ENCODE measurements at regions not wholly inside any gene's neighbourhood (a gene's known extent, or its start where the extent isn't known, plus 50 kb on each side); places are given as distances from the start of the nearest gene placed in this dataset.
"Not testable (repeated sequence)": the region's sequence is repeated elsewhere in the genome, so short reads cannot be mapped to it uniquely, and the experiment has no call there.

DNA sequence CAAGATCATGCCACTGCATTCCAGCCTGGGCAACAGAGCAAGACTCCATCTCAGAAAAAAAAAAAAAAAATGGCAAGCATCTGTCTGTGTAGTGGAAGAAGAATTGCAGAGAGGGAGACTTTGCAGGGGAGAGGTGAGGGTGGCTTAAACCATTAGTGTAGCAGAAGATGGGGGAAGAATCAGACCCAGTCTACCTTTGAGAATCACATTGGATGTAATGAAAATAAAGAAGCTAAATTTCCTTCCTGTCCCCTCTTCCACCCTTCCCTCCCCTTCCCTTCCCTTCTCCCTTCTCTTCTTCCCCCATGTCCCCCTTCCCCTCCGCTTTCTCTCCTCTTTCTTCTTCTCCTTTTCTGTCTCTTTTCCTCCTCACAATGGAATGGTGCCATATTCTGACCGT is 180.8 kb upstream of the SVIL start:
- Histone ChIP-seq H3K4me1 (ENCODE audit: control insufficient read depth, extremely low read depth, insufficient read depth, low read length) (peaks cover 13% of the 10 kb centered on the region), H3K9me3 (ENCODE audit: control insufficient read depth, insufficient read depth, low read depth, low read length) (no peaks in the 10 kb centered on the region), H3K4me3 (replicated peaks in 1 of 4; ENCODE audit: control extremely low read depth in 1 of 4, insufficient read depth in 1 of 4, low read depth in 3 of 4, low read length in 4 of 4) (no peak overlapping the region), H3K36me3 (ENCODE audit: control insufficient read depth, insufficient read depth, low read length) (no peaks in the 10 kb centered on the region), H3K27me3 (ENCODE audit: control insufficient read depth, insufficient read depth, low read length) (no peaks in the 10 kb centered on the region), H3K27ac (ENCODE audit: insufficient read depth, low read length) (no peak overlapping the region), H2AFZ (ENCODE audit: low read length) (no peak overlapping the region), H3K9ac (ENCODE audit: insufficient read depth, low read length) (no peak overlapping the region), H3K79me2 (ENCODE audit: control insufficient read depth, insufficient read depth, low read length) (no peaks in the 10 kb centered on the region), H3K4me2 (ENCODE audit: extremely low read depth, insufficient read depth, low read length) (no peak overlapping the region), H4K20me1 (ENCODE audit: control insufficient read depth, extremely low read depth, insufficient read depth, low read length) (no peaks in the 10 kb centered on the region)
- no peak for TF ChIP-seq EZH2 (IDR thresholded peaks at IDR 0.05; ENCODE audit: low read length, missing control alignments)
- no peak for TF ChIP-seq CTCF (conservative IDR thresholded peaks at IDR 0.05 in 1 of 2, IDR thresholded peaks at IDR 0.05 in 1 of 2; ENCODE audit: low read depth in 1 of 2, low read length in 2 of 2)
- no peak for DNase-seq (ENCODE audit: low read depth in 2 of 2)

DNA sequence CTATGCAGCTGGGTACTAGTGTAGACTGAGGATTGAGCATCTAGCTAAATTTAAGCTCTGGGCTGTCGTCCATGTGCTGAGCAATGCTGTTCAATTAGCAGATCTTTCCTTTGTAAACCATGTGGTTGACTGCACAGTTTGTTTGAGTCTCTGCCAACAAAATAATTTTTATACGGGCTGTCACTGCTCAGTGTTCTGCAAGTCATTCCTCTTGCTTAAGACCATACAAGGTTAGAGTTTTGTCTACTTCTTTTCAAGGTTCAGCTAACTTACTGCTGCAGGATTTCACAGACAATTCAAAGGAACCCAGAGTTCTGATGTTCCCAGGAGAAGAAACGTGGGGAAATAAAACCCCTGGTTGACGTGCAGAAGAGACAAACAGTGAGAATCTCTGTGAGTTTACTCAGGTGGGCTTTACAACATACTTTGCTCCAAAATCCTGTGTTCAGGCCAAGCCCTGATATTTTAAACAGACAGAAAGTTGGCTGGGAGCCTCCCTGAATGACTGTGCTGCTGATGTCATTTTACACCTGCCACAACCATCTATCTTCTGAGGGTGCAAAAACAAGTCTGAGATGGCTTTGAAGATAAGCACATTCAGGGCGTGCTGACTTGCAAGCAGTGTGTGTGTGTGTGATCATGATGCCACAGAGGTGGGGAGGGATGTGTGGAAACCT is 177.1 kb upstream of the SVIL start:
- H4K20me1 ChIP-seq (ENCODE audit: control insufficient read depth, extremely low read depth, insufficient read depth, low read length) = no peaks in the 10 kb centered on the region
- H3K4me1 ChIP-seq (ENCODE audit: control insufficient read depth, extremely low read depth, insufficient read depth, low read length) = peaks cover 15% of the 10 kb centered on the region
- H3K9ac ChIP-seq (ENCODE audit: insufficient read depth, low read length) = no peak overlapping the region
- peak overlapping the region; percentile 46 for H3K4me2 ChIP-seq (ENCODE audit: extremely low read depth, insufficient read depth, low read length)
- H3K27me3 ChIP-seq (ENCODE audit: control insufficient read depth, insufficient read depth, low read length) = no peaks in the 10 kb centered on the region
- H2AFZ ChIP-seq (ENCODE audit: low read length) = no peak overlapping the region
- TF ChIP-seq EZH2 (IDR thresholded peaks at IDR 0.05; ENCODE audit: low read length, missing control alignments) = no peak
- TF ChIP-seq CTCF (conservative IDR thresholded peaks at IDR 0.05 in 1 of 2, IDR thresholded peaks at IDR 0.05 in 1 of 2; ENCODE audit: low read depth in 1 of 2, low read length in 2 of 2) = no peak
- no peak overlapping the region for H3K4me3 ChIP-seq (replicated peaks in 1 of 4; ENCODE audit: control extremely low read depth in 1 of 4, insufficient read depth in 1 of 4, low read depth in 3 of 4, low read length in 4 of 4)
- no peaks in the 10 kb centered on the region for H3K79me2 ChIP-seq (ENCODE audit: control insufficient read depth, insufficient read depth, low read length)
- DNase-seq (ENCODE audit: low read depth in 2 of 2) = peak; percentile 99
- H3K36me3 ChIP-seq (ENCODE audit: control insufficient read depth, insufficient read depth, low read length) = no peaks in the 10 kb centered on the region
- no peaks in the 10 kb centered on the region for H3K9me3 ChIP-seq (ENCODE audit: control insufficient read depth, insufficient read depth, low read depth, low read length)
- peak overlapping the region; percentile 78 for H3K27ac ChIP-seq (ENCODE audit: insufficient read depth, low read length)

- Histone ChIP-seq H4K20me1 (ENCODE audit: control insufficient read depth, extremely low read depth, insufficient read depth, low read length) (no peaks in the 10 kb centered on the region), H3K9ac (ENCODE audit: insufficient read depth, low read length) (no peak overlapping the region), H3K4me1 (ENCODE audit: control insufficient read depth, extremely low read depth, insufficient read depth, low read length) (peaks cover 23% of the 10 kb centered on the region), H3K79me2 (ENCODE audit: control insufficient read depth, insufficient read depth, low read length) (no peaks in the 10 kb centered on the region), H2AFZ (ENCODE audit: low read length) (no peak overlapping the region), H3K4me2 (ENCODE audit: extremely low read depth, insufficient read depth, low read length) (no peak overlapping the region), H3K36me3 (ENCODE audit: control insufficient read depth, insufficient read depth, low read length) (no peaks in the 10 kb centered on the region), H3K4me3 (replicated peaks in 1 of 4; ENCODE audit: control extremely low read depth in 1 of 4, insufficient read depth in 1 of 4, low read depth in 3 of 4, low read length in 4 of 4) (no peak overlapping the region), H3K27ac (ENCODE audit: insufficient read depth, low read length) (peak overlapping the region; percentile 31), H3K27me3 (ENCODE audit: control insufficient read depth, insufficient read depth, low read length) (no peaks in the 10 kb centered on the region), H3K9me3 (ENCODE audit: control insufficient read depth, insufficient read depth, low read depth, low read length) (no peaks in the 10 kb centered on the region)
- no peak for TF ChIP-seq EZH2 (IDR thresholded peaks at IDR 0.05; ENCODE audit: low read length, missing control alignments)
- TF ChIP-seq CTCF (conservative IDR thresholded peaks at IDR 0.05 in 1 of 2, IDR thresholded peaks at IDR 0.05 in 1 of 2; ENCODE audit: low read depth in 1 of 2, low read length in 2 of 2) = no peak
- peak in 1 of 2 donors; percentile 63 for DNase-seq (ENCODE audit: low read depth in 2 of 2)
These were observed 176.0 kb upstream of the SVIL start for GRCh38 chr10:29810816-29811215.

DNA sequence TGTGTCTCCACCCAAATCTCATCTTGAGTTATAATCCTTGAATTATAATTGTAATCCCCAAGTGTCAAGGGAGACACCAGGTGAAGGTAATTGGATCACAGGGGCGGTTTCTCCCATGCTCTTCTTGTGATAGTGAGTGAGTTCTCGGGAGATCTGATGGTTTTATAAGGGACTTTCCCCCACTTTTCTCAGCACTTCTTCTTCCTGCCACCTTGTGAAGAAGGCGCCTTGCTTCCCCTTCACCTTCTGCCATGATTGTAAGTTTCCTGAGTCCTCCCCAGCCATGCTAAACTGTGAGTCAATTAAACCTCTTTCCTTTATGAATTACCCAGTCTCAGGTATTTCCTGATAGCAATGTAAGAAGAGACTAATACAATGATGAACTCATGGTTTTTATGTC is 175.5 kb upstream of the SVIL start:
- H2AFZ ChIP-seq (ENCODE audit: low read length); H3K27ac ChIP-seq (ENCODE audit: insufficient read depth, low read length); H3K9me3 ChIP-seq (ENCODE audit: control insufficient read depth, insufficient read depth, low read depth, low read length); H3K79me2 ChIP-seq (ENCODE audit: control insufficient read depth, insufficient read depth, low read length); H3K9ac ChIP-seq (ENCODE audit: insufficient read depth, low read length); H3K27me3 ChIP-seq (ENCODE audit: control insufficient read depth, insufficient read depth, low read length); H3K36me3 ChIP-seq (ENCODE audit: control insufficient read depth, insufficient read depth, low read length); H4K20me1 ChIP-seq (ENCODE audit: control insufficient read depth, extremely low read depth, insufficient read depth, low read length); DNase-seq (ENCODE audit: low read depth in 2 of 2); H3K4me3 ChIP-seq (replicated peaks in 1 of 4; ENCODE audit: control extremely low read depth in 1 of 4, insufficient read depth in 1 of 4, low read depth in 3 of 4, low read length in 4 of 4); H3K4me2 ChIP-seq (ENCODE audit: extremely low read depth, insufficient read depth, low read length): not testable (repeated sequence)
- peaks cover 28% of the 10 kb centered on the region for H3K4me1 ChIP-seq (ENCODE audit: control insufficient read depth, extremely low read depth, insufficient read depth, low read length)

All from fibroblast of lung (primary cell).